ENCODE measurements at regions not wholly inside any gene's neighbourhood (a gene's known extent, or its start where the extent isn't known, plus 50 kb on each side); places are given as distances from the start of the nearest gene placed in this dataset.

DNA sequence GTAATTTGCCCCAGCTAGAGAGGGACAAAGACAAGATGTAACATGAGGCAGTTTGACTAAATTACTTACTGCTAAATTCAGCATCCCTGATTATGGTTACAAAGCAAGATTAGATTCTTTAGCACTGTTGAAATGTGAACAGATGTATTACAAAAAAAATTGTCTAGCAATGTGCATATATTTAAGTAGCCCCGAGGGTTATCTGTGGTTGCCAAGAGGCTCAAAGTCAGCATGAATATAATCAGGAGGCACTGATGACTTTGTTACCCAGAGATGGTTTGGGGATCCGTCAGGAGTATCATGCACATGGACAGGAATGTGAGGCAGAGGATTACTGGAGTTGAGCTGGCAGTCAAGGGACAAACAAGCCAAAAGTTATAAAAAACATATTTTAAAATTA lies 356.9 kb upstream of the CCDC196 start:
- no peak for DNase-seq

DNA sequence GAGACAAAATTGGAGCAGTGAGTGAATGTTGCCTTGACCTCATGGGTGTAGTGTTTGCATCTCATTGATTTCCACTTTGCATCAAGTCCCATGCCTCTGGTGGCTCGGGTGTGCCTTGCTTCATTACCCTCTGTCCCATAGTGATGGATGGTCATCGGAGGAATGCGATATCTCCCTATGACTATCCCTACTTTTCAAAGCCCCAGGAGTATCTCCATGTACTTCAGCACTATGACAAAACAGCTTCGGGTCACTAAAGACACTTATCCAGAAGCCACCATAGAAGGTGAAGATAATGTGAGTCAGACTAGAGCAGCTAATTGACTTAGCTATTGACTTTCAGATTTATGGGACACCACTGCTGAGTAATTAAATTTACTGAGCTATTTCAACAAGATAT lies 355.1 kb upstream of the CCDC196 start:
- no peak for DNase-seq

DNA sequence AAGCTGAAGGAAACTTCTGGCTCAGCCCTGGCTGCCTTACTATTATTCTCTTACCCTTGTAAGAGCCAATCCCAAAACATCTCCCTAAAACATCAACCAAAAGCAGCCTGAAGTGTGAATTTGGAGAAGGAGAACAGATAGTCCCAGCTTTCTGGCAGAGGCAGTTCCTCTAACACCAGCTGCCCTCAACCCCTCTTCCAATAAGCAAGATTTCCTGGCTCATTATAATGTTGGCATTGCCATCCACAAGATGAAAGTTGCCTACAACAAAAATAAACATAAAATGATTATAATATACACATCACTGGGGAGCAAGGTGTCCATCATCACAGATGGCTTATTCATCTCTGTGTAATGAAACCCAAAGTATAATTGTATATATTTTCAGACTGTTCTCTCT lies 352.5 kb upstream of the CCDC196 start:
- no peak for DNase-seq

DNA sequence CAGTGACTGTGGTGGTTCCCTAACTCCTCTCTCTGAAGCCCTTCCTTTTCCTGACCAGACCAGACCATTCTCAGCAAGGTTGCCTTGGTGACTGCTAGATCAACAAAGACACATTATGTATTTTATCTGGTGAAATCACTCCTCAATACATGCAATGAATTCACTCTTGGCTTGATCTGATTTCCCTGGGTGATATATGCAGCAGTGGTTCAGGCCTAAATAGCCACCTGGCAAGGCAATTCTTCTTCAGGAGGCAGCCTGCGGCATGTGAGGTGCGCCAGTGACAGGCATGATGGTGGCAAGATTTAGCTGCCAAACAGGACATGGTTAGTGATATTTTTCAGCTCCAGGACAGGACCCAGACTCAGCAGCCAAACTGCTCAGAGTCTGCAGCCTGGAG lies 350.3 kb upstream of the CCDC196 start:
- DNase-seq: no peak

DNA sequence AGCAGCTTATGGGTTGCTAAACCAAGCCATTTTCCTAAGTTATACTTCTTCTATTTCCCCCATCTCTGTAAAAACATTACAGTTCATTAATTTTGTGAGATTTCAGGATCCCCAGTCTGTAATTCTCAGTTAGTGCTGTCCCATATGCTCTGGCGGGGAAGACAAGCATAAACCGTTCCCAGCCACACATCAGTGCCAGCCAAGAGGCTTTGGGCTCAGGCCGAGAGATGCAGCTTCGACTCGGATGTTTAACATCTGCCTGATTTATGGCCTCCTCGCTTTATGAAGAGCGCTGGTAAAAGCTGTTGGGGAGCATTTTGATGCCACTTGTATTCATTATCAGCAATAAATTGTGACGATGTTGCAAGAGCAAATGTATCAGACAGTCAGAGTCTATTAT lies 349.1 kb upstream of the CCDC196 start:
- DNase-seq: no peak

DNA sequence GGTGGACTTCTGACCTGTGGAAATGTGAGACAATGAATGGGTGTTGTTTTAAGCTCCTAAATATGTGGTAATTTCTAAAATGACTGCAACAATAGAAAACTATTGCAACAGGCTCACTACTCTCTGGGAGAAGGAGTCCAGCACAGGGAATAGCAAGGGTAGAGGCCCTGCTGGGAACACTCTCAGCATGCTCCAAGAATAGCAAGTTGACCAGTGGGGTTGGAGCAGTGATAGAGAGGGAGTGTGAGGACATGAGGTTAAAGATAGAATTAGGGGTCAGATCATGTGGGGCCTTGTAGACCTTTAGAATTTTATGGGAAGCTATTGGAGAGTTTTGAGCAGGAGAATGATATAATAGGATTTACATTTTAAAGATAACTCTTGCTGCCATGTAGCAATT lies 346.7 kb upstream of the CCDC196 start:
- no peak for DNase-seq

DNA sequence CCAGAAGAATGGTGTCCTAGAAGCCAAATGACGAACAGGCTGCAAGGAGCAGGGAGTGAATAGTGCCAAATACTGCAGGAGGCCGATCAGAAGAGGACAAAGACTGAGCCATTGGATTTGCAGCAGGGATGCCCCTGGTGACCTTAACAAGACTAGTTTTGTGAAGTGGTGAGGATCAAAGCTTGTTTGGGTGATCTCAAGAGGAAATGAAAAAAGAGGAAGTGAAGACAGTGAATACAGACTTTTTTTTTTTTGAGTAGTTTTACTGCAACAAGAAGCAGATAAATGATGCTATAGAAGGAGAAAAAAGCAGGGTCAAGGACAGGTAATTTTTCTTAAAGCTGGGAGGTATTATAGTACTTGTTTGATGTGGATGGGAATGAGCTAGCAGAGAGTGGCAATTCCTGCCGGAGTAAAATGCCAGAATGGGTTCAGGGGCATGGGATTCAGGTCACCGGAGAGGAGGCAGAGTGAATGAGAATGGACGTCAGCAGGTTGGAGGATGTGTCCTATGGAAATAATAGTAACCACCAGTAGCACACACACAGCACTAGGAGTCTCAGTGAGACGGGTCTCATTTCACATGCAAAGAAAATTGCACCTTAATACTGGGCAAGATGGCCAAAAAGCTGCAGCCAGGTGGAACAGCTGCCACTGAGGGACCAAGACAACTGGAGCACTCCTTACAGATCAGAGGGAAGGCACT lies 345.8 kb upstream of the CCDC196 start:
- no peak for DNase-seq

DNA sequence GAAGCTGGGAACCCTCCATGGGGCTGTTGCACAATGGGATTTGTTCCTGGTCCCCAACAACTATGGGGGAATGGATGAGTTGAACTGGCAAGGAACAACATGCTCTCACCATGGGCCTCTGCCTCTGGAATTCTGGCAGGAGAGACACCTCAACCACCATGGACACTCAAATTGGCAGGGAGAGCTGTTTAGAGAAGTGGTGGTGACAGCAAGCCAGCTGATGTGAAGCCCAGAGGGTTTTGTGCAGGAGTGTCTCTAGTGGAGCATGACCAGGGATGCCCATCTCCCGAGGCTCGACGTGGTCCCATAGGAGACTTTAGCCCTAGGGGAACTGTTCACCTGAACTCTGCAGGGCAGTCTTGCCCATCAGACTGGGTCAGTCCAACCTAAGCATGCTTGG lies 345.2 kb upstream of the CCDC196 start:
- no peak for DNase-seq

DNA sequence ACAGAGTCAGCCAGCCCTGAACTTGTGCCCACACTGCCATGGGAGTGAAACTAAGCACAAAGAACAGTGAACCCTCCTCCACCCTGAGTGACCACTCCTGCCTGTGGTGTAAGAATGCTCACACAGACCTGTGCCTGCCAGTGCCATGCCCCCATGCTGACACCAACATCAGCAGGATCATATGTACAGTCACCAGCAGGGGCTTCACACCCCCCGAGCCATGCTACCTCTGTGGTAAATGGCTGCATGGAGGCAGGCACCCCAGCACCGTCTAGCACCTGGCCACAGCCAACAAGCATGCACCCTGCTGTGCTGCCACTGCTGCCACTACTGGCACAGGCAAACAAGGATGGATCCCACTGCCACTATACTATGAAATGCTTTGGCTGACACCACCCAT lies 344.4 kb upstream of the CCDC196 start:
- no peak for DNase-seq

DNA sequence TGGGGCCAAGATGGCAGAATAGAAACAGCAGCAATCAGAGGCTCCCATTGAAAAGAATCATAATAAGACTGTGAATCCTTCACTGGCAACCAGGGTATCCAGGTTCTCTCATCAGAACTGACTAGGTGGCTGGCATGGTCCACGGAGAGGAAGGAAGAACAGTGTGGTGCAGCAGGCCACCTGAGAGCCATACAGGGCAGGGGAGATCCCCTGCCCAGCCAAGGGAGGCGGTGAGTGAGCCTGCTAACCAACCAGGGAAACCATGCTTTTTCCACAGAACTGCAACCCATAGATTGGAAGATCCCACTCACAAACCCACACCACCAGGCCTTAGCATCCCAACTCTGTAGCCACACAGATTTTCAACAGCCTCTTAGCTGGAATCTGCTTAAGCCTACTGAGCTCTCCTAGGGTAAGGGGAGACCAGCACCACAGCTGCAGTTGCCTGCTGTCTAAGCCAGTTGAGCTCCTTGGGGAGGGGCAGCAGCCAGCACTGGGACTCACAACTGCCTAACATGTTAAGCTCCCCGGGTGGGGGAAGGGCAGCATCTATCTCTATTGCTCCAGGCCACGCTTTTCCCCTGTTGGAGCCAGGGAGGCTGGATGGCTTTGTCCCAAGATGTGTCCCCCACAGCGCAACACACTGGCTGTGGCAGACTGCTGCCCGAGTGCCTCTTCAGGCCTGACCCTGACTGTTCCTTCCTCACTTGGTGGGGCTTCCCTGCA lies 342.6 kb upstream of the CCDC196 start:
- no peak for DNase-seq

DNA sequence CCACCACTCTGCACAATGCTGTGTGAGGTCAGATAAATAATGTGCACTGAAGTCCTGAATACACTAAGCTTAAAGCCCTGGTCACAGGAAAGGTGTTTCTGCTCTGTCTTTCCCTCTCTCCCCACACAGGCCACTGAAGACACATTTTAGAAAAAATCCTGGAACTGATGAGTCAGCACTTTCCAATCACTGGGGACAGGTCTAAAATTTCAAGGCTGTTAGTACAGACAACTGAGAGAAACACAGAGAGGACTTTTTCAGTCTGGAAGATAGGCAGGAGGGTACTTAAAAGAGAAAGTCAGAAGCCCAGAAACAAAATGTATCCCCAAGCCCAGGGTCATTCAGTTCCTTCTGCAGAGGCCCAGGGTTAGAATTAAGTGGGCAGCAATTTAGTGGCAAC lies 333.9 kb upstream of the CCDC196 start:
- no peak for DNase-seq

DNA sequence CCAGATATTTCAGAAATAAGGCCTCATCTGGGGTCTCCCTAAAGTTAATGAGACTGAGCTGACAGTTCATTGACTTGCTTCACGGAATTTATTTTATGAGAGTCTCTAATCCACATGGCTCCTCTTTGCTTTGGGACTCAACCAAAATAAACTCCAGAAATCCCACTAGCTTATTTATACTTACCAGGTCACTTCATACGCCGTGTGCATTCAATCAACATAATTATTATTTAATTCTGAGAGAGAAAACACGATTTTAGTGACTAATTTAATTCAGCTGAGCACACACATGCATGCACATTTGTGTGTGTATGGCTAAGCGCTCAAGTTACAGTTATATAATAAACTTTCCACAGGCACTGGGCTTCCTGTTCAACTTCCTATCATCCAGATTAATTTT lies 333.4 kb upstream of the CCDC196 start:
- DNase-seq: no peak

DNA sequence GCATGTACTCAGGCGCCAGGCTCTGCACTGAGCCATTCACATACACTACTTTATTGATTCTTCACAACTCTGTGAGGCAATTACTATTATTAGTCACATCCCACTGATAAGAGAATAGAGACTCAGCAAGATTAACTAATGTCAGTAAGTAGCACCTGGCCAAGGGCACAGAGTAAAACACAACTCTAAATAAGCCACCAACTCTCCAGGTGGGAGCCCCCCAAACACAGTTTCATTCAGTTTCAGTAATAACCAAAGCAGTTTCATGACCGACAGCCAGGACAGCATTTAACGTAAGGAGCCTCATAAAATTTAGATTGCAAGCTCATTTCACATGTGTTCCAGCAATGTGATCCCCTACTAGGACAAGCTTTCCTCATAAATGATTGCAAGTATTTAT lies 323.1 kb upstream of the CCDC196 start:
- DNase-seq: no peak

DNA sequence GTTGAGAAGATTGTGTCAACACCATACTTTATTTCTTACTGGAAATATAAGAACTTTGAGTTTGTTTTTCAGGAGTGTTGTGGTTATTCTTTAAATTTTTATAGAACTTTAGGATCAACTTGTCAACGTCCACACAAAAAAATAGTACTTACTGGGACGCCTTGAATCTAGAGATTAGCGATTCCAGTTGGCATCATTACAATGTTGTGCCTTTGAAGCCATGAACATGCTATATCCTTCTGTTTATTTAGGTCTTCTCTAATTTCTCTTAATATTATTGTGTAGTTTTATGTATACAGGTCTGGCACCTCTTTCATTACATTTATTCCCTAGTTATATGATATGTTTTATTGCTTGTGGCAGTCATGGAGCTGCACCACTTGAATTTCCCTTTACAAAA lies 320.8 kb upstream of the CCDC196 start:
- no peak for DNase-seq

DNA sequence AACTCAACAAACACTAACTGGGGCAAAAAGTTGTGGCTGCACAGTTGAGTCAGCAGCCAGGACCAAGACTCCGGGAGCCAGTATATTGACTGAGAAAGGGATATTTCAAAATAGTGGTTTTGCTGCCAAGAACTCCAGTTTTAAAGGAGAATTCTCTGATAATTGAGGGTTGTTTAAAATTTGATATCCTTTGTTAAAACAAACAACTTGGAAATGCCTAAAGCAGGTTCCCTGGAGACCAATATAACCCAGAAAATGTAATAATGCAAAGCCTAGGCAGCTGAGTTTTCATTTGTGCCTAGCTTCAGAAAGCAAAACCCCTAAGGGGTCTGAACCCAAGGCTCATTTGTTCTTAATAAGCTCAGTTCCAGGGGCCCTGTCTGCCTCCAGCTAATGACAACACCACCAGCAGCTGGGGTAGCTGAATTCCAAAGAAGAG lies 311.7 kb upstream of the CCDC196 start:
- no peak for DNase-seq

DNA sequence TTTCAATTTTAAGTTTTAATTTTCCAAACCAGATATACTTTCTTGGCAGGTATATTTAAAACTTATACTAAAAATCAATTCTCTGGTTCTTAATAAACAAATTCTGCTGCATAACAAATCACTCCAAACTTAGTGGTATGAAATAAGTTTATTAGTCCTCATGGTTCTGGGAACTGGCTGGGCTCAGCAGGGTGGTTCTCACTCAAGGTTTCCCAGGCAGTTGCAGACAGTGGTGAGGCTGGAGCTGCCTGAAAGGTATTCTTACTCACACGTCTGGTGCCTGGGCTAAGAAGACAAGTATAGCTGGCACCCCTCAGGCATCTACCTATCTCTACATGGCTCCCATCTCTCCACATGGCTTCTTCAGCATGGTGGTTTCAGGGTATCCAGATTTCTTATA lies 308.2 kb upstream of the CCDC196 start:
- DNase-seq: no peak

DNA sequence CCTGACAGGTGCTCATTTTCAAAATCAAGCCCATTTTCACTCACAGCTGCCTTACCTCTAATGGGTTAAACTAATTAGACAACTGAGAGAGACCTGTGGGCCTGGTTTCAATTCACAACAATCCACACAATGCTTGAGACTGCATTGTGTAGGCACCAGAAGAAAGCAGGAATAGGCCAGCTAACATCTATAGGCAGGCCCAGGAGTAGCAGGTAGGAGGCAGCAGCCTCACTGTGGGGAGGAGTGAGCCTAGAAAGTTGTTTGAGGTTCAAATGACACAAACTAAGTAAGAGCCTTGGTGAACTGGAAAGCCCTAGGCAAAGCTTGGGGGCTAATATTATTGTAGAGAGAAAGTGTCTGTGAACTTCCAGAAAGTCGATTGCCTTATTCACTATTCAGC lies 289.5 kb upstream of the CCDC196 start:
- no peak for DNase-seq

DNA sequence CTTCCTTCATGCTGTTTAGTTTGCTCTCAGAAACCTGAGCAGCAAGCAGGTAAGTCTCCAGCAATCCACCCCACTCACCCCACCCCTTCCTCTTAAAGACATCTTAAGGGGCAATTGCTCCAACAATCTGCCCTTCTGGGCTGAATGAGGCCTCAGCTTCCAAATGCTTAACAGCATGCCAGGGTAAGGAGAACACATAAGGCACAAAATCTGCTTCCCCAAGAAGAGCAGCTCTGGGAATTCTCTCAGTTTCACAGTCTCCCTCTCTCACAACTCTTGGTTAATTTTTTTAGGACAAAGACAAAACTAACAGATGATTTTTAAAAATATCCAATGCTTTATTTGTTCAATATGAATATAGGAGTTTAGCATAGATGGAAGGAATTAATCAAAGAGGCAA lies 288.9 kb upstream of the CCDC196 start:
- no peak for DNase-seq

DNA sequence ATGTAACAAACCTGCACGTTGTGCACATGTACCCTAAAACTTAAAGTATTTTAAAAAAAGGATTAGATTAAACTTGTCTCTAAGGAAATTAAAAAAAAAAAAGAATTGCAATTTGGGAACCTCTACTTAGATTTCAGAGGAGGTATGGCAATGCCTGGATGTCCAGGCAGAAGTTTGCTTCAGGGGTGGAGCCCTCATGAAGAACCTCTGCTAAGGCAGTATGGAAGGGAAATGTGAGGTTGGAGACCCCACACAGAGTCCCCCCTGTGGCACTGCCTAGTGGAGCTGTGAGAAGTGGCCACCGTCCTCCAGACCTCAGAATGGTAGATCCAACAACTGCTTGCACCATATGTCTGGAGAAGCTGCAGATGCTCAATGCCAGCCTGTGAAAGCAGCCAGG lies 279.6 kb upstream of the CCDC196 start:
- no peak for DNase-seq

DNA sequence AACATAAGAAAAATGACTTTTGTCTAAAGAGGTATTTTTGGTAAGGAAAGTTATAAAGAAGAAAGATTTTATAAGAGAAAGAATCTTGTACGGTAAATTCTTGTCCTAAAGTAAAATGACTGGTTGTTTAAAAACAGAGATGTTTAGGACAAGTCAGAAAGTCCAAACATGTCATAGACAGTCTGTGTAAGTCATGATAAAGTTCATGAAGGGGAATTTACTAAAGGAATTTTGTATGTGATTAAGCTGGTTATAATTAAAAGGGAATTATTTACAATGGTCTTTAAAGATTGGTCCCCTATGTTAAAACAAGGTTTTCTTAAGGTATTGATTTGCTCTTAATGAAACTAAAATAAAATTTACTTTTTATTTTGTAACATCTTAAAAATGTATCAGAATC lies 269.4 kb upstream of the CCDC196 start:
- DNase-seq: no peak

DNA sequence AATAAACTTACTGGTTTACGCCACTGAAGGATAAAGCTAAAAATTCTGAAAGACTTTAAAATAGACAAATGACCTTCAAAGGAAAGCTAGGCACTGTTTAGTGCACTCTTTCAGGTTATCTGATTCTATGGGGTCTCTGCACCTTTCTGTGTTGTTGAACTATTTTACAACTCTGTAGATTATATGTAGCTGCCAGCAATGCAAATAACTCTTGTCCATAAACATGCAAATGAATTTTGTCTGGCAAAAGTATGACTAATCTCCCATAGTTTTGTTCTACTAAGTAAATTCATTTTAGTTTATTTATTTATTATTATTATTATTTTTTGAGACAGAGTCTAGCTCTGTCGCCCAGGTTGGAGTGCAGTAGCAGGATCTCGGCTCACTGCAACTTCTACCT lies 266.3 kb upstream of the CCDC196 start:
- DNase-seq: no peak

DNA sequence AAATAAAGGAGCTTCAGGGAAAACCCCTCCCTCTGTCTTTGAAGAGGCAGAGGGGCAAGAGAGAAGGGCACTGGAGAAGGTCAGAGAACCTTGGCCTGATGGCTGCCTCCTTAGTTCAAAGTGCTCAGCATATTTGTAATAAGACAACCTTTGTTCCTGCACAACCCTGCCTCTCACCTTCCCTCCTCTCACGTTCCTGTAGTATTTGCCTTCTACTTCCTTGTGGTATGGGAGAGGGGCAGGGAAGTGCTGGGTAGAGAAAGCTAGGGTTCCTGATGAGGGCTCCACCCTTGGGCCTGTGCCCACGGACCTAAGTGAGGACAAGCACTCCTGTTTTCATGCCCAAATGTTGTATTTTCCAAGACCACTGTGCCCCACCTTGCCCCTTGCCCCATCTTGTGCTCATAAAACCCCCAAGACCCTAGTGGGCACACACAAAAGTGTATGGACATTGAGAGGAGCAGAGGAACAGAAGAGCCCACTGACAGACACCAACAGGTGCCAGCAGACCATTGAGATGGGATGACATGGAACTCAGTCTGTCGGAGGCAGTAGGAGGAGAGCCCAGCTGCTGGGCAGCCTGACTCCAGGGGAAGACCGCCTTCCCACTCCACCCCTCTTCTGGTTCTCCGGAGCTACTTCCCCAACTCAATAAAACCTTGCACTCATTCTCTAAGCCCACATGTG lies 261.5 kb upstream of the CCDC196 start:
- no peak for DNase-seq

DNA sequence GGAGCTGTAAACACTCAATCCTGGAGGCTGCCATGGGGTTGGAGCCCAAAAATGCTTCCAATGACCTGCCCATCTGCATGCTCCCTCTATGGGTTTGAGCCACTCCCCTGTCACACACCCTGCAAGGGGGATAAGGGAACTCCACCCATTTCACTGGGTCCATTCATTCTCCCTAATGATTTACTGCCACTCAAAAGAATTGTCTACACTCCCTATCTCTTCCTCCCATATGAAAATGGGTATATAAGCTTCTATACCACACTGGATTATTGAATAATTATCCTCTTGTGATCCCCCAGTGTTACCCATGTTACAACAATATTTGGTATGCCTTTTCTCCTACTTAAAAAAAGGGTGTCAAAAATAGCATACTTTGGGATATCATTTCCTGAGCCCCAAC lies 260.8 kb upstream of the CCDC196 start:
- DNase-seq: no peak

DNA sequence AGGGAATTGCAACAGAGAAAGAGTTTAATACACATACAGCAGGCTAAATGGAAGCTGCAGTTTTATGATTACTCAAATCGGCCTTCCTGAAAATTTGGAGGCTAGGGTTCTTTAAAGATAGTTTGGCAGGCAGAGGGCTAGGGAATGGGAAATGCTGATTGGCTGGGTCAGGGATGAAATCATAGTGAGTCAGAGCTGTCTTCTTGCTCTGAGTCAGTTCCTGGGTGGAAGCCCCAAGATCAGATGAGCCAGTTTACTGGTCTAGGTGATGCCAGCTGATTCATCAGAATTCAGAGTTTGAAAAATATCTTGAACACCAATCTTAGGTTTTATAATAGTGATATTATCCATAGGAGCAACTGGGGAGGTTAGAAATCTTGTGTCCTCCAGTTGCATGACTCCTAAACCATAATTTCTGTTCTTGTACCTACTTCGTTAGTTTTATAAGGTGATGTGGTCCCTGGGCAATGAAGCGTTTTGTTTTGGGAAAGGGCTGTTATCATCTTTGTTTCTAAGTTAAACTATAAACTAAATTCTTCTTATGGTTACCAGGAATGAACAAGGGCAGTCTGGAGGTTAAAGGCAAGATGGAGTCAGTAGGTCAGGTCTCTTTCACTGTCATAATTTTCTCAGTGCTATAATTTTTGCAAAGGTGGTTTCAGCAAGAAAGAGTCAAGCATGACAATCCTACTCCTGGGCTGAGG lies 257.8 kb upstream of the CCDC196 start:
- DNase-seq: no peak
